ENCODE measurements at regions not wholly inside any gene's neighbourhood (a gene's known extent, or its start where the extent isn't known, plus 50 kb on each side); places are given as distances from the start of the nearest gene placed in this dataset.

- TF ChIP-seq POLR2A (IDR thresholded peaks at IDR 0.05) (no peak), CTCF (IDR thresholded peaks at IDR 0.05) (no peak)
Observed at GRCh38 chr13:99700468-99700867, 199.2 kb downstream of the TM9SF2 start.
